Mesenchymal stem cell (in vitro differentiated cells and primary cell): ENCODE measurements at regions not wholly inside any gene's neighbourhood (a gene's known extent, or its start where the extent isn't known, plus 50 kb on each side); places are given as distances from the start of the nearest gene placed in this dataset.

Experiments used
- DNase-seq: peaks from one replicate; pipeline ENCODE4 v3.0.0-alpha.2; 2013
- H2AFZ ChIP-seq: one replicate; pipeline ENCODE4 v1.6.1; 2013; ENCODE audit warnings: low read depth, mild to moderate bottlenecking, control low read depth, inconsistent platforms, low read length, moderate library complexity
- H2AK5ac ChIP-seq: 2 replicates; pipeline ENCODE4 v1.6.1; 2013; ENCODE audit warnings: low read length, moderate library complexity, mild to moderate bottlenecking, inconsistent platforms; ENCODE audit not compliant: severe bottlenecking
- H2BK120ac ChIP-seq: one replicate; pipeline ENCODE4 v1.6.1; 2013; ENCODE audit warnings: low read depth, mild to moderate bottlenecking, inconsistent platforms, low read length, moderate library complexity
- H2BK12ac ChIP-seq, 2 experiments: one replicate each; pipeline ENCODE4 v1.6.1; 2013; ENCODE audit warnings: inconsistent platforms in 2 of 2, low read length in 2 of 2, mild to moderate bottlenecking in 2 of 2, moderate library complexity in 2 of 2, control low read depth in 1 of 2
- H2BK15ac ChIP-seq: one replicate; pipeline ENCODE4 v1.6.1; 2013; ENCODE audit warnings: mild to moderate bottlenecking, low read depth, inconsistent platforms; ENCODE audit not compliant: poor library complexity, severe bottlenecking
- H2BK5ac ChIP-seq: 2 replicates; pipeline ENCODE4 v1.6.1; 2013; ENCODE audit warnings: low read depth, mild to moderate bottlenecking, low read length, control low read depth, inconsistent platforms; ENCODE audit not compliant: poor library complexity, severe bottlenecking
- H3K14ac ChIP-seq, 2 experiments: one replicate each; pipeline ENCODE4 v1.6.1; 2013; ENCODE audit warnings: inconsistent platforms in 2 of 2, low read length in 2 of 2, control low read depth in 1 of 2, mild to moderate bottlenecking in 1 of 2, moderate library complexity in 1 of 2
- H3K18ac ChIP-seq, 2 experiments: one replicate each; pipeline ENCODE4 v1.6.1; 2013; ENCODE audit warnings: inconsistent platforms in 2 of 2, low read length in 2 of 2, control low read depth in 1 of 2, low read depth in 1 of 2, mild to moderate bottlenecking in 1 of 2
- H3K23ac ChIP-seq, 2 experiments: one replicate each; pipeline ENCODE4 v1.6.1; 2013; ENCODE audit warnings: inconsistent platforms in 2 of 2, low read length in 2 of 2, mild to moderate bottlenecking in 2 of 2, moderate library complexity in 2 of 2, control low read depth in 1 of 2
- H3K27ac ChIP-seq: 2 replicates; pipeline ENCODE4 v1.5.1; 2013; ENCODE audit warnings: mild to moderate bottlenecking, moderate library complexity, low read length, control low read depth, inconsistent platforms; ENCODE audit not compliant: poor library complexity, severe bottlenecking
- H3K27me3 ChIP-seq, 2 experiments: 2 replicates each; pipeline versions ENCODE4 v1.6.1 to v1.7.0; 2013; ENCODE audit warnings: low read length in 2 of 2, mild to moderate bottlenecking in 2 of 2, moderate library complexity in 2 of 2, control low read depth in 1 of 2, inconsistent platforms in 1 of 2; ENCODE audit not compliant: control insufficient read depth in 1 of 2, insufficient read depth in 1 of 2
- H3K36me3 ChIP-seq, 2 experiments: 2 replicates each; pipeline versions ENCODE4 v1.6.1 to v1.7.0; 2013; ENCODE audit warnings: low read length in 2 of 2, control low read depth in 1 of 2, inconsistent platforms in 1 of 2, low read depth in 1 of 2, mild to moderate bottlenecking in 1 of 2; ENCODE audit not compliant: insufficient read depth in 2 of 2, control insufficient read depth in 1 of 2
- H3K4ac ChIP-seq, 2 experiments: one replicate each; pipeline ENCODE4 v1.6.1; 2013; ENCODE audit warnings: inconsistent platforms in 2 of 2, low read length in 2 of 2, mild to moderate bottlenecking in 2 of 2, moderate library complexity in 2 of 2, control low read depth in 1 of 2, low read depth in 1 of 2
- H3K4me1 ChIP-seq: 2 replicates; pipeline ENCODE4 v1.6.1; 2013; ENCODE audit warnings: low read depth, low read length, control low read depth; ENCODE audit not compliant: control insufficient read depth, insufficient read depth
- H3K4me2 ChIP-seq: 2 replicates; pipeline ENCODE4 v1.6.1; 2013; ENCODE audit warnings: low read length, mild to moderate bottlenecking, inconsistent platforms; ENCODE audit not compliant: poor library complexity, severe bottlenecking
- H3K4me3 ChIP-seq, 2 experiments: 2 replicates each; pipeline versions ENCODE4 v1.5.1 to v1.7.0; 2013; ENCODE audit warnings: low read length in 2 of 2, mild to moderate bottlenecking in 2 of 2, control low read depth in 1 of 2, low read depth in 1 of 2; ENCODE audit not compliant: insufficient read depth in 1 of 2
- H3K79me1 ChIP-seq: replicated peaks from 2 replicates; pipeline ENCODE4 v1.6.1; 2013; ENCODE audit warnings: mild to moderate bottlenecking, control low read depth, low read length, inconsistent platforms; ENCODE audit not compliant: poor library complexity, severe bottlenecking
- H3K9ac ChIP-seq: 2 replicates; pipeline ENCODE4 v1.7.0; 2013; ENCODE audit warnings: mild to moderate bottlenecking, low read length, moderate library complexity
- H3K9me3 ChIP-seq: 2 replicates; pipeline ENCODE4 v1.7.0; 2013; ENCODE audit warnings: mild to moderate bottlenecking, low read length; ENCODE audit not compliant: control insufficient read depth
- H4K8ac ChIP-seq: one replicate; pipeline ENCODE4 v1.6.1; 2013; ENCODE audit warnings: inconsistent platforms, mild to moderate bottlenecking, low read length, moderate library complexity
- H4K91ac ChIP-seq: one replicate; pipeline ENCODE4 v1.6.1; 2013; ENCODE audit warnings: mild to moderate bottlenecking, low read length, inconsistent platforms
- WGBS: methylation state at CpG from one replicate; pipeline ENCODE4 v1.1.7; 2013; ENCODE audit warnings: mixed read lengths; 5-methylcytosine and 5-hydroxymethylcytosine counted together

DNA sequence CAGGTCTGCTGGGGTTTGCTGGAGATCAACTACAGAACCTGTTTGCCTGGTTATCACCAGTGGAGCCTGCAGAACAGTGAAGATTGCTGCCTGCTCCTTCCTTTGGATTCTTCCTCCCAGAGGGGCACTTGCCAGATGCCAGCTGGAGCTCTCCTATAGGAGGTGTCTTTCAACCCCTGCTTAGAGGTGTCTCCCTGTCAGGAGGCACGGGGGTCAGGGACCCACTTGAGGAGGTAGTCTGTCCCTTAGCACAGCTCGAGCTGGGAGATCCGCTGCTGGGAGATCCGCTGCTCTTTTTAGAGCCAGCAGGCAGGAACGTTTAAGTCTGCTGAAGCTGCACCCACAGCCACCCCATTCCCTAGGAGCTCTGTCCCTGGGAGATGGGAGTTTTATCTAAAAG is 1806.3 kb upstream of the ADGRL3 start:
- Histone ChIP-seq H2BK15ac (no peak overlapping the region), H3K9me3 (peaks cover 28% of the 10 kb centered on the region), H2BK120ac (no peak overlapping the region), H2BK12ac (no peak overlapping the region), H3K14ac (no peak overlapping the region), H3K4me1 (no peaks in the 10 kb centered on the region), H2BK5ac (no peak overlapping the region), H4K91ac (no peak overlapping the region), H3K4me3 (no peak overlapping the region), H3K18ac (no peak overlapping the region), H3K27me3 (no peaks in the 10 kb centered on the region), H3K4ac (no peak overlapping the region), H3K36me3 (no peaks in the 10 kb centered on the region), H4K8ac (no peak overlapping the region), H2AK5ac (no peak overlapping the region), H3K4me2 (no peak overlapping the region), H2AFZ (no peak overlapping the region), H3K79me1 (no peaks in the 10 kb centered on the region), H3K23ac (no peak overlapping the region), H3K9ac (no peak overlapping the region), H3K27ac (no peak overlapping the region)
- WGBS, result 11% methylated on average over 1 of the region's 5 CpGs
- DNase-seq, result no peak

DNA sequence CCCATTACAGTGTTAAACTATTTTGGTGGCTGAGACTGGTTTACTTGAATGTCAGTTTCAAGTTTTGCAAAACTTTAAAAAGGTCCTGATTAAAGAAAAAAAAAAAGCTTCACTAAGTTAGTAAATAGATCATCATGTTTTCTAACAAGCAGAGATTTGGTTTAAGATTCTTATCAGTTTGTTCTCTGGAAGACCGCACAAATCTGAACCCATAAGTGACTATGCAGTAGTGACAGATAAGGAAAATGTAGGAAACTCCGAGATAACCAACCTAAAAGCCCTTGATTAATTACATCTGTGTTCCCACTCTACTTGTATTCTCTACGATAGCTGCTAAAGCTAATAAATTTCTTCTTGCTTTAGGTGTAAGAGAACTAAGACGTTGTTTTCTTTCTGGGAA is 1799.8 kb upstream of the ADGRL3 start:
- H2BK120ac ChIP-seq, result no peak overlapping the region
- no peak overlapping the region for H4K91ac ChIP-seq
- H3K18ac ChIP-seq, result no peak overlapping the region
- H2AK5ac ChIP-seq, result no peak overlapping the region
- no peaks in the 10 kb centered on the region for H3K36me3 ChIP-seq
- H2AFZ ChIP-seq, result no peak overlapping the region
- no peak overlapping the region for H4K8ac ChIP-seq
- H3K4me2 ChIP-seq, result no peak overlapping the region
- H3K27ac ChIP-seq, result no peak overlapping the region
- no peak overlapping the region for H2BK15ac ChIP-seq
- H3K9ac ChIP-seq, result no peak overlapping the region
- no peak overlapping the region for H3K4ac ChIP-seq
- H3K9me3 ChIP-seq, result peaks cover 2% of the 10 kb centered on the region
- 33% methylated on average over 1 of the region's 4 CpGs for WGBS
- H2BK5ac ChIP-seq, result no peak overlapping the region
- no peaks in the 10 kb centered on the region for H3K79me1 ChIP-seq
- H3K27me3 ChIP-seq, result no peaks in the 10 kb centered on the region
- H2BK12ac ChIP-seq, result no peak overlapping the region
- no peaks in the 10 kb centered on the region for H3K4me1 ChIP-seq
- H3K14ac ChIP-seq, result no peak overlapping the region
- DNase-seq, result no peak
- H3K23ac ChIP-seq, result no peak overlapping the region
- H3K4me3 ChIP-seq, result no peak overlapping the region

DNA sequence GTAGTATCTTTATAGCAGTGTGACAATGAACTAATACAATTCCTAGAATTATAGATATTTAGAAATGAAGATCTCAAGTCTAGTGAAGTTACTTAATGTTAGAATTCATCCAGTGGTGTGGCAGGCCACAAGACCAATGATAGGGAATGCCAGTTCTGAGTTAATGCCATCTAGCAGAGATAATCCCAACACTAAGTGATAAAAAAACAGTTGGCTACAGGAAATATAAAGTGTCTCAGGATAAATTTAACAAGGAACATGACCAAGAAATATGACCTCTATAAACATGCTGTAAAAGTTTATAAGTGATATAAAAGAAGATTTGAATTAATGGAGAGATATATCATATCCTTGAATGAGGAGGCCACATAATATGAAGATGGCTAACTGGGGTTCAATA is 1790.5 kb upstream of the ADGRL3 start:
- no peak overlapping the region for H3K23ac ChIP-seq
- H4K8ac ChIP-seq, result no peak overlapping the region
- H3K9me3 ChIP-seq, result peaks cover 9% of the 10 kb centered on the region
- no peak for DNase-seq
- no peak overlapping the region for H3K4me2 ChIP-seq
- no peak overlapping the region for H3K27ac ChIP-seq
- no peaks in the 10 kb centered on the region for H3K79me1 ChIP-seq
- no peak overlapping the region for H4K91ac ChIP-seq
- H3K36me3 ChIP-seq, result no peaks in the 10 kb centered on the region
- no peak overlapping the region for H2AK5ac ChIP-seq
- no peak overlapping the region for H2BK120ac ChIP-seq
- H2BK15ac ChIP-seq, result no peak overlapping the region
- no peak overlapping the region for H2BK12ac ChIP-seq
- H3K14ac ChIP-seq, result no peak overlapping the region
- H3K27me3 ChIP-seq, result no peaks in the 10 kb centered on the region
- H2BK5ac ChIP-seq, result no peak overlapping the region
- H2AFZ ChIP-seq, result no peak overlapping the region
- H3K18ac ChIP-seq, result no peak overlapping the region
- H3K4me1 ChIP-seq, result no peaks in the 10 kb centered on the region
- no peak overlapping the region for H3K9ac ChIP-seq
- no peak overlapping the region for H3K4ac ChIP-seq
- H3K4me3 ChIP-seq, result no peak overlapping the region

DNA sequence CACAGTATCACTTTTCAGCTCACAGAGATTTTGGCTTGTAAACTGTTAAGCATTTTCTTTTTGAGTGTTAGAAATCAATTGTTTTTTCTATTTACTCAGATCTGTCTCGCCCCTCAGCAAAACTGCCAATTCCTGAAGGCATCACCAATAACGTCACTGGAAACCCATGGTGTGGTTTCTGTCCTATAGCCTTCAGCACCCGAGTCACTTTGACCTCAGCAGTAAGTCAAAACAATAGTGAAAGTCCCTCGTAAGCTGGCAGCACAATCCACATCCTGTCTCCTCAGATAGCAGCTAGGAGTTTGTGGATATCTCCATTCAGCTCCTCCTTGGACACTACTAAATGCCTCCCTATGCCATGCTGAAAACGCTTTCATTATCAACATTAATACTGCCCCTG is 1787.4 kb upstream of the ADGRL3 start:
- Histone ChIP-seq H2AK5ac (no peak overlapping the region), H3K4me2 (no peak overlapping the region), H3K4ac (no peak overlapping the region), H3K18ac (no peak overlapping the region), H3K27ac (no peak overlapping the region), H3K23ac (peak overlapping the region in 1 of 2 experiments; percentile 40), H3K36me3 (no peaks in the 10 kb centered on the region), H4K91ac (no peak overlapping the region), H3K9ac (no peak overlapping the region), H2BK120ac (no peak overlapping the region), H3K14ac (no peak overlapping the region), H3K79me1 (no peaks in the 10 kb centered on the region), H2BK12ac (no peak overlapping the region), H3K4me1 (no peaks in the 10 kb centered on the region), H2BK5ac (no peak overlapping the region), H4K8ac (no peak overlapping the region), H3K9me3 (peaks cover 12% of the 10 kb centered on the region), H3K27me3 (no peaks in the 10 kb centered on the region), H2BK15ac (no peak overlapping the region), H3K4me3 (no peak overlapping the region), H2AFZ (no peak overlapping the region)
- no peak for DNase-seq
- WGBS, result 80% methylated on average over 4 of the region's 5 CpGs
